Hepatocyte (in vitro differentiated cells): ENCODE measurements at regions not wholly inside any gene's neighbourhood (a gene's known extent, or its start where the extent isn't known, plus 50 kb on each side); places are given as distances from the start of the nearest gene placed in this dataset.

Experiments used
- EZH2 ChIP-seq: fragments of 200-600 bp; sonication (generic); IDR thresholded peaks from 2 replicates; pipeline ENCODE4 v1.6.1; 2016; ENCODE audit warnings: antibody characterized with exemption, mild to moderate bottlenecking, borderline replicate concordance
- EZH2phosphoT487 ChIP-seq: fragments of 200-600 bp; sonication (generic); IDR thresholded peaks from one replicate; pipeline ENCODE4 v1.6.1; 2018; ENCODE audit warnings: antibody characterized with exemption, mild to moderate bottlenecking, low read depth, moderate library complexity; ENCODE audit not compliant: unreplicated experiment, severe bottlenecking
- TF ChIP-seq, protein P1 (sequence below): fragments of 200-600 bp; sonication (generic); IDR thresholded peaks from 2 replicates; pipeline ENCODE4 v1.5.1; 2016; ENCODE audit warnings: antibody characterized with exemption, mild to moderate bottlenecking; ENCODE audit not compliant: poor library complexity

DNA sequence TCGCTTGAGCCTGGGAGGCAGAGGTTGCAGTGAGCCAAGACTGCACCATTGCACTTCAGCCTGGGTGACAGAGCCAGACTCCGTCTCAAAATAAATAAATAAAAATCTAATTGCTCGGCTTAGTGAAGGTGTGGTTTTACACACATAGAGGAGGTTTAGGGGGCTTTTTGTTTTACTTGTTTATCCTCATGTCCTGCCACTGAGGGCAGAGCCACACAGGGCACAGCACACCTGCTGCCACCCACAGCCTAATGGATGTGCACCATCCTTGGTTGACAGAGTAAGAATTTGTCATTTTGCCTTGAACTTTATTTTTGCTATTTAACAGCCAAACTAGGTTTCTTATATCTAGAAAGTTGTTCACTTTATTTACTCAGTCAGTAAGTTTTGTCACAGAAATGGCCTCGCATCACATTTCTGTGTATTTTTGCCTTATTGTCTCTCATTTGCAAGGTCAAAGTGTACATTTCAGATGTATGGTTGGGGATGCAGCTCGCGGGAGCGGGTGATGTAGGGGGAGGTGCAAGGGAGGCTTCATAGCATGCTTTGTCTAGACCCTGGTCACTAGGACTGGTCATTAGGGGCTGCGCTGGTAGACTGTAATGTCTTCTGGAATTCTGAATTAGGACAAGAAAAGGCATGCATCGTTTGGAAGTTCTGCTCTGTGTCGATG lies 67.8 kb upstream of the NAA20 start:
- TF ChIP-seq, protein P1, sequence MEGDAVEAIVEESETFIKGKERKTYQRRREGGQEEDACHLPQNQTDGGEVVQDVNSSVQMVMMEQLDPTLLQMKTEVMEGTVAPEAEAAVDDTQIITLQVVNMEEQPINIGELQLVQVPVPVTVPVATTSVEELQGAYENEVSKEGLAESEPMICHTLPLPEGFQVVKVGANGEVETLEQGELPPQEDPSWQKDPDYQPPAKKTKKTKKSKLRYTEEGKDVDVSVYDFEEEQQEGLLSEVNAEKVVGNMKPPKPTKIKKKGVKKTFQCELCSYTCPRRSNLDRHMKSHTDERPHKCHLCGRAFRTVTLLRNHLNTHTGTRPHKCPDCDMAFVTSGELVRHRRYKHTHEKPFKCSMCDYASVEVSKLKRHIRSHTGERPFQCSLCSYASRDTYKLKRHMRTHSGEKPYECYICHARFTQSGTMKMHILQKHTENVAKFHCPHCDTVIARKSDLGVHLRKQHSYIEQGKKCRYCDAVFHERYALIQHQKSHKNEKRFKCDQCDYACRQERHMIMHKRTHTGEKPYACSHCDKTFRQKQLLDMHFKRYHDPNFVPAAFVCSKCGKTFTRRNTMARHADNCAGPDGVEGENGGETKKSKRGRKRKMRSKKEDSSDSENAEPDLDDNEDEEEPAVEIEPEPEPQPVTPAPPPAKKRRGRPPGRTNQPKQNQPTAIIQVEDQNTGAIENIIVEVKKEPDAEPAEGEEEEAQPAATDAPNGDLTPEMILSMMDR, result no peak
- TF ChIP-seq EZH2 (no peak), EZH2phosphoT487 (no peak)
